ENCODE measurements at regions not wholly inside any gene's neighbourhood (a gene's known extent, or its start where the extent isn't known, plus 50 kb on each side); places are given as distances from the start of the nearest gene placed in this dataset.

DNA sequence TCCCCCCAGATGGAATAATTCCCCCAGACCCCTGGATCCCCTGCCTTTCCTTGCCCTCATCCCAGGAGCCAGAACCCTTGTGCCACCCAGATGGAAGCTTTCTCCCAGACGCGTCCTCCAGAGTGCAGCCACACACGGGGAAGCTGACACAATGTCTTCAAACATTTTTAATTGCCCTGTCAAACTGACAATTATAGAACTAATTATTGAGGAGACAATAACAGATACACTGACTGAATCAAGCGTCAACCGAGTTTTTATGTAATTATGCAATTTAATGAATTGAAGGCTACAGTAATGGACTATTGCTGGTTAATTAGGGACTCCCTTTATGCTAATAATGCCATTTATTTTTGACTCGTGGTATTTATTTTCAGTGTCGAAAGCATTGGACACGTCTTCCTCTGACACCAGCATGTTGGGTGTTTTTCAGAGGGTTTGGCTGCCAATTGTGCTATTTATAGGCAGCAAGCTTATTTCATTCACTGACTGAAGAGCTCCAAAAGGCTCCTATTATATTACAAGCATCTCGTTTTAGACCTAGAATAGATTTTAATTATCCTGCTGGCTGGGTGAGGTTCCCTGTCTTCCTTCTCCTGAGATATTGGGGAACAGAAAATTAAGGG lies 298.2 kb upstream of the C16orf82 start:
- no peak for DNase-seq (ENCODE audit: low spot score)
- H3K27ac Mint-ChIP-seq: no peak overlapping the region

DNA sequence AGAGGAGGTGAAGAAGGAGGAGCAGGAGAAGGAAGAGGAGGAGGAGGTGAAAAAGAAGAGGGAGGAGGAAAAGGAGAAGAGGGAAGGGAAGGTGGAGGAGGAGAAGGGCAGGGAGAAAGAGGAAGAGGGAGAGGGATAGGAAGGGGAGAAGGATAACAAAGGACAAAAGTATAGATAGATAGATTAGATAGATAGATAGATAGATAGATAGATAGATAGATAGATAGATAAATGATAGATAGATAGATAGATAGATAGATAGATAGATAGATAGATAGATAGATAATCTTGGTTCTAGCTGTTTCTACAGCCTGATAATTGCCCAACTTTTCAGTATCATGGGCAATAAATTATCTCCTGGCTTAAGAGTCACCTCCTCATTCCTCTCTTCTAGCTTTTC lies 296.2 kb upstream of the C16orf82 start:
- Mint-ChIP-seq H3K27me3 (ENCODE audit: insufficient read depth, low read depth) (peaks cover 13% of the 10 kb centered on the region), H3K4me3 (no peak overlapping the region), H3K27ac (no peak overlapping the region), H3K36me3 (no peaks in the 10 kb centered on the region), H3K4me1 (peaks cover 4% of the 10 kb centered on the region), H3K9me3 (peaks cover 2% of the 10 kb centered on the region)
- no peak for DNase-seq (ENCODE audit: low spot score)
- Histone ChIP-seq H3K9ac (no peak overlapping the region), H3K4me2 (no peak overlapping the region), H3K36me3 (no peaks in the 10 kb centered on the region), H3K4me1 (no peaks in the 10 kb centered on the region), H3K79me2 (ENCODE audit: low read depth) (no peaks in the 10 kb centered on the region), H4K20me1 (ENCODE audit: low read depth) (no peaks in the 10 kb centered on the region), H3K9me3 (ENCODE audit: low read depth) (no peaks in the 10 kb centered on the region), H3K4me3 (no peak overlapping the region), H3F3A (ENCODE audit: low read depth) (no peaks in the 10 kb centered on the region), H2AFZ (replicated peaks) (no peak overlapping the region), H3K27me3 (peaks cover 78% of the 10 kb centered on the region), H3K27ac (no peak overlapping the region)
- TF ChIP-seq EZH2 (IDR thresholded peaks at IDR 0.05) (no peak), EZH2phosphoT487 (IDR thresholded peaks at IDR 0.05) (no peak)
- TF ChIP-seq, protein P1, sequence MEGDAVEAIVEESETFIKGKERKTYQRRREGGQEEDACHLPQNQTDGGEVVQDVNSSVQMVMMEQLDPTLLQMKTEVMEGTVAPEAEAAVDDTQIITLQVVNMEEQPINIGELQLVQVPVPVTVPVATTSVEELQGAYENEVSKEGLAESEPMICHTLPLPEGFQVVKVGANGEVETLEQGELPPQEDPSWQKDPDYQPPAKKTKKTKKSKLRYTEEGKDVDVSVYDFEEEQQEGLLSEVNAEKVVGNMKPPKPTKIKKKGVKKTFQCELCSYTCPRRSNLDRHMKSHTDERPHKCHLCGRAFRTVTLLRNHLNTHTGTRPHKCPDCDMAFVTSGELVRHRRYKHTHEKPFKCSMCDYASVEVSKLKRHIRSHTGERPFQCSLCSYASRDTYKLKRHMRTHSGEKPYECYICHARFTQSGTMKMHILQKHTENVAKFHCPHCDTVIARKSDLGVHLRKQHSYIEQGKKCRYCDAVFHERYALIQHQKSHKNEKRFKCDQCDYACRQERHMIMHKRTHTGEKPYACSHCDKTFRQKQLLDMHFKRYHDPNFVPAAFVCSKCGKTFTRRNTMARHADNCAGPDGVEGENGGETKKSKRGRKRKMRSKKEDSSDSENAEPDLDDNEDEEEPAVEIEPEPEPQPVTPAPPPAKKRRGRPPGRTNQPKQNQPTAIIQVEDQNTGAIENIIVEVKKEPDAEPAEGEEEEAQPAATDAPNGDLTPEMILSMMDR (IDR thresholded peaks at IDR 0.05): no peak

More for the DNA sequence above, 298.2 kb upstream of the C16orf82 start:
- no peak overlapping the region for H3K27ac ChIP-seq
- no peaks in the 10 kb centered on the region for H3F3A ChIP-seq (ENCODE audit: low read depth)
- Mint-ChIP-seq H3K4me1 (peaks cover 4% of the 10 kb centered on the region), H3K36me3 (no peaks in the 10 kb centered on the region), H3K4me3 (no peak overlapping the region), H3K27me3 (ENCODE audit: insufficient read depth, low read depth) (peaks cover 11% of the 10 kb centered on the region), H3K9me3 (peaks cover 2% of the 10 kb centered on the region)
- H3K36me3 ChIP-seq: no peaks in the 10 kb centered on the region
- no peak overlapping the region for H3K9ac ChIP-seq
- TF ChIP-seq EZH2 (IDR thresholded peaks at IDR 0.05) (no peak), EZH2phosphoT487 (IDR thresholded peaks at IDR 0.05) (no peak)
- TF ChIP-seq, protein P1 (IDR thresholded peaks at IDR 0.05): no peak
- no peaks in the 10 kb centered on the region for H4K20me1 ChIP-seq (ENCODE audit: low read depth)
- H3K4me3 ChIP-seq: no peak overlapping the region
- H3K79me2 ChIP-seq (ENCODE audit: low read depth): no peaks in the 10 kb centered on the region
- H3K27me3 ChIP-seq: peaks cover 69% of the 10 kb centered on the region
- H3K4me1 ChIP-seq: no peaks in the 10 kb centered on the region
- no peak overlapping the region for H3K4me2 ChIP-seq
- no peak overlapping the region for H2AFZ ChIP-seq (replicated peaks)
- H3K9me3 ChIP-seq (ENCODE audit: low read depth): no peaks in the 10 kb centered on the region

DNA sequence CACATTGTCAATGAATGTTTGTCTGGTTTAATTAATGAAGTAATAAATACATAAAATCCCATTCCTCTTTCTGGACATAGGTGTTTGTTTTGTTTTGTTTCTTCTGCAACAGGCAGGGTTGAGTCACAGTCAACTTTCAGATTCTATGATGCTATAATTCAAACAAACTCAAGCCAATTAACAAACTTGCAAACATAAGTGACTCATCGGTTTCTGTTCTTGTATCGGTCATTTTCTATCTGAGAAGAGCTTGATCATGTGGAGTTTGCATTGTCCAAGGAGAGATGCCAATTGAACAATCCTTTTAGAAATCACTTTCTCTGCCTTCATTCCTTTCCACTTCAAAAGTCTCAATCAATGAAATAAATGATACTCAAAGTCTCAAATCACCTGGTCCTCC lies 294.2 kb upstream of the C16orf82 start:
- no peaks in the 10 kb centered on the region for H3K79me2 ChIP-seq (ENCODE audit: low read depth)
- H3K4me1 ChIP-seq: no peaks in the 10 kb centered on the region
- Mint-ChIP-seq H3K4me3 (no peak overlapping the region), H3K27me3 (ENCODE audit: insufficient read depth, low read depth) (peaks cover 18% of the 10 kb centered on the region), H3K36me3 (no peaks in the 10 kb centered on the region), H3K9me3 (peaks cover 2% of the 10 kb centered on the region), H3K4me1 (peaks cover 4% of the 10 kb centered on the region), H3K27ac (no peak overlapping the region)
- H3K36me3 ChIP-seq: no peaks in the 10 kb centered on the region
- H2AFZ ChIP-seq (replicated peaks): no peak overlapping the region
- DNase-seq (ENCODE audit: low spot score): no peak
- no peaks in the 10 kb centered on the region for H3F3A ChIP-seq (ENCODE audit: low read depth)
- no peak overlapping the region for H3K27ac ChIP-seq
- H3K9me3 ChIP-seq (ENCODE audit: low read depth): no peaks in the 10 kb centered on the region
- peaks cover 66% of the 10 kb centered on the region for H3K27me3 ChIP-seq
- H3K4me2 ChIP-seq: no peak overlapping the region
- no peak overlapping the region for H3K4me3 ChIP-seq
- H3K9ac ChIP-seq: no peak overlapping the region
- H4K20me1 ChIP-seq (ENCODE audit: low read depth): no peaks in the 10 kb centered on the region
- TF ChIP-seq EZH2phosphoT487 (IDR thresholded peaks at IDR 0.05) (no peak), EZH2 (IDR thresholded peaks at IDR 0.05) (no peak)
- TF ChIP-seq, protein P1 (IDR thresholded peaks at IDR 0.05): no peak
